GM23338 (cell line): ENCODE measurements at regions not wholly inside any gene's neighbourhood (a gene's known extent, or its start where the extent isn't known, plus 50 kb on each side); places are given as distances from the start of the nearest gene placed in this dataset.
"Not testable (repeated sequence)": the region's sequence is repeated elsewhere in the genome, so short reads cannot be mapped to it uniquely, and the experiment has no call there.

ENCODE experiments used
- ATAC-seq: fragments of 200-7000 bp; cut with Tn5 transposase; 3 replicates; pipeline ENCODE4 v1.9.1; 2020
- DNase-seq: peaks from one replicate; pipeline ENCODE4 v3.0.0-alpha.2; 2015; ENCODE audit warnings: low spot score
- H2AFZ ChIP-seq: fragments of 200-600 bp; sonication (generic); 2 replicates; pipeline ENCODE4 v1.8.0; 2016; ENCODE audit warnings: antibody characterized with exemption, mild to moderate bottlenecking, moderate library complexity
- H3F3A ChIP-seq: fragments of 200-600 bp; sonication (generic); replicated peaks from 2 replicates; pipeline ENCODE4 v1.8.0; 2017; ENCODE audit warnings: antibody characterized with exemption, mixed run types, low read depth
- H3K27ac ChIP-seq: fragments of 200-600 bp; sonication (generic); 2 replicates; pipeline ENCODE4 v1.6.1; 2016; ENCODE audit warnings: low read depth
- H3K27me3 ChIP-seq: fragments of 200-600 bp; sonication (generic); 2 replicates; pipeline ENCODE4 v1.8.0; 2016; ENCODE audit warnings: mild to moderate bottlenecking, mixed run types, moderate library complexity; ENCODE audit not compliant: insufficient read depth
- H3K36me3 ChIP-seq: fragments of 200-600 bp; sonication (generic); 2 replicates; pipeline ENCODE4 v1.8.0; 2016; ENCODE audit warnings: mild to moderate bottlenecking; ENCODE audit not compliant: insufficient read depth
- H3K4me1 ChIP-seq: fragments of 200-600 bp; sonication (generic); 2 replicates; pipeline ENCODE4 v1.8.0; 2016; ENCODE audit warnings: mild to moderate bottlenecking, moderate library complexity; ENCODE audit not compliant: insufficient read depth
- H3K4me2 ChIP-seq: fragments of 200-600 bp; sonication (generic); 2 replicates; pipeline ENCODE4 v1.7.1; 2017; ENCODE audit warnings: mixed run types
- H3K4me3 ChIP-seq: fragments of 200-600 bp; sonication (generic); 2 replicates; pipeline ENCODE4 v1.6.1; 2016; ENCODE audit warnings: mixed run types
- H3K79me2 ChIP-seq: fragments of 200-600 bp; sonication (generic); replicated peaks from 2 replicates; pipeline ENCODE4 v1.8.0; 2017; ENCODE audit warnings: mild to moderate bottlenecking; ENCODE audit not compliant: insufficient read depth
- H3K9me2 ChIP-seq: fragments of 200-600 bp; sonication (generic); 2 replicates; pipeline ENCODE4 v1.8.0; 2017; ENCODE audit not compliant: insufficient read depth
- H4K20me1 ChIP-seq: fragments of 200-600 bp; sonication (generic); replicated peaks from 2 replicates; pipeline ENCODE4 v1.8.0; 2017; ENCODE audit warnings: mild to moderate bottlenecking; ENCODE audit not compliant: insufficient read depth
- H3K27ac Mint-ChIP-seq: 2 replicates; pipeline ENCODE4 v1.8.0; 2020; ENCODE audit warnings: inconsistent platforms, mild to moderate bottlenecking, moderate library complexity, mixed read lengths
- H3K27me3 Mint-ChIP-seq: 3 replicates; pipeline ENCODE4 v1.8.0; 2022; ENCODE audit warnings: low read depth, mild to moderate bottlenecking, moderate library complexity, mixed read lengths, inconsistent platforms; ENCODE audit not compliant: insufficient read depth, poor library complexity
- H3K36me3 Mint-ChIP-seq: 3 replicates; pipeline ENCODE4 v1.8.0; 2021; ENCODE audit warnings: low read depth, mild to moderate bottlenecking, inconsistent platforms, moderate library complexity, mixed read lengths
- H3K4me1 Mint-ChIP-seq: 3 replicates; pipeline ENCODE4 v1.8.0; 2020; ENCODE audit warnings: mild to moderate bottlenecking, inconsistent platforms, mixed read lengths
- H3K4me3 Mint-ChIP-seq: 3 replicates; pipeline ENCODE4 v1.8.0; 2021; ENCODE audit warnings: moderate library complexity, mild to moderate bottlenecking, inconsistent platforms, mixed read lengths
- H3K9me3 Mint-ChIP-seq: 3 replicates; pipeline ENCODE4 v1.8.0; 2020; ENCODE audit warnings: moderate library complexity, mild to moderate bottlenecking, inconsistent platforms, mixed read lengths
- EZH2 ChIP-seq: fragments of 200-600 bp; sonication (generic); IDR thresholded peaks from one replicate; pipeline ENCODE4 v1.8.0; 2017; ENCODE audit warnings: antibody characterized with exemption, mild to moderate bottlenecking, low read depth; ENCODE audit not compliant: unreplicated experiment
- EZH2phosphoT487 ChIP-seq: fragments of 200-600 bp; sonication (generic); IDR thresholded peaks from one replicate; pipeline ENCODE4 v1.8.1; 2018; ENCODE audit warnings: antibody characterized with exemption; ENCODE audit not compliant: unreplicated experiment
- POLR2AphosphoS5 ChIP-seq: IDR thresholded peaks from 2 replicates; pipeline ENCODE4 v1.6.1; 2016; ENCODE audit warnings: antibody characterized with exemption, low read depth
- ZNF114 ChIP-seq: fragments of 250-450 bp; sonication (Bioruptor Pico); IDR thresholded peaks from 2 replicates; pipeline ENCODE4 v1.5.0; 2020; ENCODE audit warnings: mild to moderate bottlenecking, moderate library complexity
- ZNF331 ChIP-seq: fragments of 250-450 bp; sonication (Bioruptor Pico); IDR thresholded peaks from 2 replicates; pipeline ENCODE4 v1.5.0; 2020; ENCODE audit warnings: low read depth, mild to moderate bottlenecking, moderate library complexity
- ZNF462 ChIP-seq: fragments of 250-450 bp; sonication (Bioruptor Pico); IDR thresholded peaks from 2 replicates; pipeline ENCODE4 v1.5.0; 2020; ENCODE audit warnings: mild to moderate bottlenecking, moderate library complexity
- TF ChIP-seq, protein P1 (sequence below), 2 experiments: fragments of 200-600 bp in 1 of 2; sonication (generic) in 1 of 2; conservative IDR thresholded peaks; 2 replicates each; pipeline versions ENCODE4 v1.5.1 to v1.6.1; 2016 to 2017; ENCODE audit warnings: antibody characterized with exemption in 2 of 2, low read depth in 2 of 2, mild to moderate bottlenecking in 2 of 2, moderate library complexity in 1 of 2

DNA sequence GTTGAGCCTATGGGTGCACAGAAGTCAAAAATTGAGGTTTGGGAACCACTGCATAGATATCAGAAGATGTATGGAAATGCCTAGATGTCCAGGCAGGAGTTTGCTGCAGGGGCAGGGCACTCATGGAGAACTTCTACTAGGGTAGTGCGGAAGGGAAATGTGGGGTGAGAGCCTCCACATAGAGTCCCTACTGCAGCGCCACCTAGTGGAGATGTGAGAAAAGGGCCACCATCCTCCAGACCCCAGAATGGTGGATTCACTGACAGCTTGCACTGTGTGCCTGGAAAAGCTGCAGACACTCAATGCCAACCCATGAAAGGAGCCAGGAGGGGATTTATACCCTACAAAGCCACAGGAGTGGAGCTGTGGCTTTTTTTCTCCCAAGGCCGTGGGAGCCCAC is 133.7 kb downstream of the DEFB131A start:
- not testable (repeated sequence) for H3K4me2 ChIP-seq, H3F3A ChIP-seq, H3K27me3 Mint-ChIP-seq, H3K4me3 ChIP-seq, ATAC-seq, H3K27me3 ChIP-seq, H3K9me2 ChIP-seq, H3K27ac Mint-ChIP-seq, H4K20me1 ChIP-seq, H3K4me1 ChIP-seq, H3K27ac ChIP-seq, H2AFZ ChIP-seq, H3K4me1 Mint-ChIP-seq, H3K4me3 Mint-ChIP-seq, H3K36me3 ChIP-seq
- peak; percentile 56 for DNase-seq
- TF ChIP-seq, protein P1, sequence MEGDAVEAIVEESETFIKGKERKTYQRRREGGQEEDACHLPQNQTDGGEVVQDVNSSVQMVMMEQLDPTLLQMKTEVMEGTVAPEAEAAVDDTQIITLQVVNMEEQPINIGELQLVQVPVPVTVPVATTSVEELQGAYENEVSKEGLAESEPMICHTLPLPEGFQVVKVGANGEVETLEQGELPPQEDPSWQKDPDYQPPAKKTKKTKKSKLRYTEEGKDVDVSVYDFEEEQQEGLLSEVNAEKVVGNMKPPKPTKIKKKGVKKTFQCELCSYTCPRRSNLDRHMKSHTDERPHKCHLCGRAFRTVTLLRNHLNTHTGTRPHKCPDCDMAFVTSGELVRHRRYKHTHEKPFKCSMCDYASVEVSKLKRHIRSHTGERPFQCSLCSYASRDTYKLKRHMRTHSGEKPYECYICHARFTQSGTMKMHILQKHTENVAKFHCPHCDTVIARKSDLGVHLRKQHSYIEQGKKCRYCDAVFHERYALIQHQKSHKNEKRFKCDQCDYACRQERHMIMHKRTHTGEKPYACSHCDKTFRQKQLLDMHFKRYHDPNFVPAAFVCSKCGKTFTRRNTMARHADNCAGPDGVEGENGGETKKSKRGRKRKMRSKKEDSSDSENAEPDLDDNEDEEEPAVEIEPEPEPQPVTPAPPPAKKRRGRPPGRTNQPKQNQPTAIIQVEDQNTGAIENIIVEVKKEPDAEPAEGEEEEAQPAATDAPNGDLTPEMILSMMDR (conservative IDR thresholded peaks at IDR 0.05; ENCODE audit: low read depth in 2 of 2), result peak; percentile 54 to 76
- Mint-ChIP-seq H3K36me3 (peaks cover 43% of the 10 kb centered on the region), H3K9me3 (peaks cover 53% of the 10 kb centered on the region)
- peaks cover 11% of the 10 kb centered on the region; the same call in 1 of the 2 replicates for H3K79me2 ChIP-seq

- H3K79me2 ChIP-seq, H3K27ac Mint-ChIP-seq, H3K4me1 ChIP-seq, DNase-seq, H3K4me3 Mint-ChIP-seq, H3K27me3 Mint-ChIP-seq, H4K20me1 ChIP-seq, H3K4me2 ChIP-seq, H3K4me1 Mint-ChIP-seq, H3K4me3 ChIP-seq, H3K27ac ChIP-seq, H3F3A ChIP-seq, H2AFZ ChIP-seq, H3K9me2 ChIP-seq, H3K27me3 ChIP-seq, H3K36me3 ChIP-seq, ATAC-seq: not testable (repeated sequence)
- H3K36me3 Mint-ChIP-seq, result peaks cover 18% of the 10 kb centered on the region
- H3K9me3 Mint-ChIP-seq, result peaks cover 22% of the 10 kb centered on the region
These were observed 138.7 kb downstream of the DEFB131A start for GRCh38 chr4:9582880-9583279.

GRCh38 chr4:9592010-9592409 is 147.8 kb downstream of the DEFB131A start:
- Histone ChIP-seq H3K9me2 (no peaks in the 10 kb centered on the region), H3K36me3 (no peaks in the 10 kb centered on the region), H3K4me3 (no peak overlapping the region), H2AFZ (no peak overlapping the region), H4K20me1 (no peaks in the 10 kb centered on the region), H3K4me1 (no peaks in the 10 kb centered on the region), H3K4me2 (no peak overlapping the region), H3K27ac (no peak overlapping the region), H3K79me2 (no peaks in the 10 kb centered on the region), H3F3A (no peaks in the 10 kb centered on the region), H3K27me3 (no peaks in the 10 kb centered on the region)
- Mint-ChIP-seq H3K4me1 (no peaks in the 10 kb centered on the region), H3K27ac (no peak overlapping the region), H3K27me3 (no peaks in the 10 kb centered on the region), H3K4me3 (no peak overlapping the region), H3K36me3 (no peaks in the 10 kb centered on the region; the same call in 2 of the 3 replicates), H3K9me3 (no peaks in the 10 kb centered on the region)
- no peak for DNase-seq
- ATAC-seq, result no peak
- TF ChIP-seq ZNF331, result no peak
- no peak for TF ChIP-seq EZH2phosphoT487
- TF ChIP-seq EZH2, result no peak
- no peak for TF ChIP-seq ZNF462 (CRISPR knock-in tag)
- TF ChIP-seq POLR2AphosphoS5, result no peak
- TF ChIP-seq, protein P1 (conservative IDR thresholded peaks at IDR 0.05; ENCODE audit: low read depth in 2 of 2), result no peak
- TF ChIP-seq ZNF114 (CRISPR knock-in tag), result no peak
